ENCODE measurements at regions not wholly inside any gene's neighbourhood (a gene's known extent, or its start where the extent isn't known, plus 50 kb on each side); places are given as distances from the start of the nearest gene placed in this dataset.

DNA sequence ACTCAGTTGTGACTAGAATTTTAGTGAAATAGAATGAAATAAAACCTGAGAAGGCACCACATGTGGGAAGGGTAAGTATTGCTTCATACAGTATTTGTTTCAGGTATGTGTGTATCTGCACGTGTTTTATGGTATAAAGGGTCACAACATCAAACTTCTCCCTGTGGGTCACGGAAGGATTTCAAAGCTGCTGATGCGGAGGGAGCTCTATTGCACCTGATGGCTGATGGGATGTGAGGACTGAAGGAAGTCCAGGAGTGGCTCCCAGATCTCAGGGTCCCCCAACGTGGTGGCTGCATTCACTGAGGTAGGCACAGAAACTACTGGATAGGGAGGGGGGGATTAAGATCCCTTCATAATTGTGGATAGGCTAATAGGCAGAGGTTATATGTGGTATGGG, 159.7 kb downstream of the PJA2 start:
- ChIA-PET CTCF (interaction anchor here (1.0 kb wide), 1 partner anchor 11 kb away, joined by 3 read pairs; no protein-coding TSS in a partner anchor), POLR2A (no interaction called here)
- H3K4me2 ChIP-seq: no peak overlapping the region
- no peak for FAIRE-seq
- no peak for DNase-seq (ENCODE audit: low read depth in 1 of 2, low spot score in 1 of 2)
- H3K4me3 ChIP-seq: no peak overlapping the region
- no peak overlapping the region for H3K27ac ChIP-seq
- ATAC-seq: no peak
- 36% methylated on average over 4 of the region's 4 CpGs for WGBS (ENCODE audit: missing lambda C conversion rate)
- peaks cover 12% of the 10 kb centered on the region; the same call in 2 of the 3 replicates for H3K9me3 ChIP-seq
- no peaks in the 10 kb centered on the region for H3K4me1 ChIP-seq
- TF ChIP-seq, protein P1, sequence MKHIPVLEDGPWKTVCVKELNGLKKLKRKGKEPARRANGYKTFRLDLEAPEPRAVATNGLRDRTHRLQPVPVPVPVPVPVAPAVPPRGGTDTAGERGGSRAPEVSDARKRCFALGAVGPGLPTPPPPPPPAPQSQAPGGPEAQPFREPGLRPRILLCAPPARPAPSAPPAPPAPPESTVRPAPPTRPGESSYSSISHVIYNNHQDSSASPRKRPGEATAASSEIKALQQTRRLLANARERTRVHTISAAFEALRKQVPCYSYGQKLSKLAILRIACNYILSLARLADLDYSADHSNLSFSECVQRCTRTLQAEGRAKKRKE (CRISPR knock-in tag; IDR thresholded peaks at IDR 0.05; ENCODE audit: low read depth): no peak
- TF ChIP-seq NPAS2 (CRISPR knock-in tag; IDR thresholded peaks at IDR 0.05; ENCODE audit: borderline replicate concordance): no peak
- TF ChIP-seq CEBPB (IDR thresholded peaks at IDR 0.05): no peak
- no peak for TF ChIP-seq FOXS1 (CRISPR knock-in tag; IDR thresholded peaks at IDR 0.05)
- TF ChIP-seq EP300 (IDR thresholded peaks at IDR 0.05): no peak
- TF ChIP-seq RFX5 (IDR thresholded peaks at IDR 0.05): no peak
- no peak for TF ChIP-seq RCOR1 (IDR thresholded peaks at IDR 0.05; ENCODE audit: low read depth, low read length)
- no peak for TF ChIP-seq SREBF2 (IDR thresholded peaks at IDR 0.05)
- TF ChIP-seq, protein P2, sequence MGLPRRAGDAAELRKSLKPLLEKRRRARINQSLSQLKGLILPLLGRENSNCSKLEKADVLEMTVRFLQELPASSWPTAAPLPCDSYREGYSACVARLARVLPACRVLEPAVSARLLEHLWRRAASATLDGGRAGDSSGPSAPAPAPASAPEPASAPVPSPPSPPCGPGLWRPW (IDR thresholded peaks at IDR 0.05): no peak
- TF ChIP-seq JUNB (IDR thresholded peaks at IDR 0.05): no peak
- no peak for TF ChIP-seq HOXB13 (CRISPR knock-in tag; IDR thresholded peaks at IDR 0.05; ENCODE audit: low read depth)
- no peak for TF ChIP-seq HEYL (CRISPR knock-in tag; IDR thresholded peaks at IDR 0.05)
- TF ChIP-seq, protein P3, sequence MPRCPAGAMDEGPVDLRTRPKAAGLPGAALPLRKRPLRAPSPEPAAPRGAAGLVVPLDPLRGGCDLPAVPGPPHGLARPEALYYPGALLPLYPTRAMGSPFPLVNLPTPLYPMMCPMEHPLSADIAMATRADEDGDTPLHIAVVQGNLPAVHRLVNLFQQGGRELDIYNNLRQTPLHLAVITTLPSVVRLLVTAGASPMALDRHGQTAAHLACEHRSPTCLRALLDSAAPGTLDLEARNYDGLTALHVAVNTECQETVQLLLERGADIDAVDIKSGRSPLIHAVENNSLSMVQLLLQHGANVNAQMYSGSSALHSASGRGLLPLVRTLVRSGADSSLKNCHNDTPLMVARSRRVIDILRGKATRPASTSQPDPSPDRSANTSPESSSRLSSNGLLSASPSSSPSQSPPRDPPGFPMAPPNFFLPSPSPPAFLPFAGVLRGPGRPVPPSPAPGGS (IDR thresholded peaks at IDR 0.05): no peak
- no peak for TF ChIP-seq RARB (CRISPR knock-in tag; IDR thresholded peaks at IDR 0.05)

DNA sequence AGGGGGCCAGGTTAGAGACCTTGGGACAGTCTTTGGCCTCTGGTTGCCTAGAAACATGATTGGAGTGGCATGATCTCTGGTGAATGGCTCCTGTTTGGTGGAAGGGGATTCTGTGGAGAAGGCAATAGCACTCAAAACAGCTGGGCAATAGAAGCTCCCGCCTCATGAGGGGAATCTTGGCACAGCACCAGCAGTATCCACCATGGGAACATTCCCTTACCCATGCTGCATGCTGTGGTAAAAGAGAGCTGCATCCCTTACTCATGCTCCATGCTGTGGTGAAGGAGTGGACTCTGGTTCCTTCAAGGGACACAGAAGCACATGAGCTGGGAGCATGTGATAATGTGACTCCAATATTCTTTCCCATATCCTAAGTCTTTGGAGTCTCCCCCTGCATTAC, 160.6 kb downstream of the PJA2 start:
- TF ChIP-seq, protein P4, sequence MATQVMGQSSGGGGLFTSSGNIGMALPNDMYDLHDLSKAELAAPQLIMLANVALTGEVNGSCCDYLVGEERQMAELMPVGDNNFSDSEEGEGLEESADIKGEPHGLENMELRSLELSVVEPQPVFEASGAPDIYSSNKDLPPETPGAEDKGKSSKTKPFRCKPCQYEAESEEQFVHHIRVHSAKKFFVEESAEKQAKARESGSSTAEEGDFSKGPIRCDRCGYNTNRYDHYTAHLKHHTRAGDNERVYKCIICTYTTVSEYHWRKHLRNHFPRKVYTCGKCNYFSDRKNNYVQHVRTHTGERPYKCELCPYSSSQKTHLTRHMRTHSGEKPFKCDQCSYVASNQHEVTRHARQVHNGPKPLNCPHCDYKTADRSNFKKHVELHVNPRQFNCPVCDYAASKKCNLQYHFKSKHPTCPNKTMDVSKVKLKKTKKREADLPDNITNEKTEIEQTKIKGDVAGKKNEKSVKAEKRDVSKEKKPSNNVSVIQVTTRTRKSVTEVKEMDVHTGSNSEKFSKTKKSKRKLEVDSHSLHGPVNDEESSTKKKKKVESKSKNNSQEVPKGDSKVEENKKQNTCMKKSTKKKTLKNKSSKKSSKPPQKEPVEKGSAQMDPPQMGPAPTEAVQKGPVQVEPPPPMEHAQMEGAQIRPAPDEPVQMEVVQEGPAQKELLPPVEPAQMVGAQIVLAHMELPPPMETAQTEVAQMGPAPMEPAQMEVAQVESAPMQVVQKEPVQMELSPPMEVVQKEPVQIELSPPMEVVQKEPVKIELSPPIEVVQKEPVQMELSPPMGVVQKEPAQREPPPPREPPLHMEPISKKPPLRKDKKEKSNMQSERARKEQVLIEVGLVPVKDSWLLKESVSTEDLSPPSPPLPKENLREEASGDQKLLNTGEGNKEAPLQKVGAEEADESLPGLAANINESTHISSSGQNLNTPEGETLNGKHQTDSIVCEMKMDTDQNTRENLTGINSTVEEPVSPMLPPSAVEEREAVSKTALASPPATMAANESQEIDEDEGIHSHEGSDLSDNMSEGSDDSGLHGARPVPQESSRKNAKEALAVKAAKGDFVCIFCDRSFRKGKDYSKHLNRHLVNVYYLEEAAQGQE (IDR thresholded peaks at IDR 0.05): no peak
- TF ChIP-seq NFE2L2 (conservative IDR thresholded peaks at IDR 0.05; ENCODE audit: low read length): no peak
- TF ChIP-seq CHD4 (IDR thresholded peaks at IDR 0.05; ENCODE audit: borderline replicate concordance): no peak
- no peak for TF ChIP-seq GATA3 (IDR thresholded peaks at IDR 0.05; ENCODE audit: borderline replicate concordance)
- no peak for TF ChIP-seq PHF8 (IDR thresholded peaks at IDR 0.05; ENCODE audit: borderline replicate concordance, low read depth)
- TF ChIP-seq FOXS1 (CRISPR knock-in tag; IDR thresholded peaks at IDR 0.05): no peak
- no peak for TF ChIP-seq MYC (IDR thresholded peaks at IDR 0.05; ENCODE audit: borderline replicate concordance, low read length)
- no peak for TF ChIP-seq KDM5A (IDR thresholded peaks at IDR 0.05)
- TF ChIP-seq JUNB (IDR thresholded peaks at IDR 0.05): no peak
- TF ChIP-seq MAZ (IDR thresholded peaks at IDR 0.05; ENCODE audit: borderline replicate concordance, low read depth, low read length): no peak
- no peak for TF ChIP-seq JUN (IDR thresholded peaks at IDR 0.05)
- TF ChIP-seq FOSL2 (IDR thresholded peaks at IDR 0.05): no peak
- TF ChIP-seq FOSL2 (CRISPR knock-in tag; IDR thresholded peaks at IDR 0.05): no peak

More for the DNA sequence above, 160.6 kb downstream of the PJA2 start:
- Histone ChIP-seq H3K27ac (no peak overlapping the region), H3K4me3 (no peak overlapping the region), H3K4me1 (no peaks in the 10 kb centered on the region), H3K4me2 (no peak overlapping the region), H3K9me3 (peaks cover 12% of the 10 kb centered on the region; the same call in 2 of the 3 replicates)
- 15% methylated on average over 1 of the region's 1 CpG for WGBS (ENCODE audit: missing lambda C conversion rate)
- ATAC-seq (no peak), FAIRE-seq (no peak), DNase-seq (ENCODE audit: low read depth in 1 of 2, low spot score in 1 of 2) (no peak)
- ChIA-PET POLR2A (no interaction called here), CTCF (interaction anchor here (0.6 to 1.0 kb wide), 2 partner anchors 10 to 181 kb away, joined by 3 read pairs; no protein-coding TSS in a partner anchor)

Measured in A549 (cell line).